Stimulated activated CD8-positive, alpha-beta memory T cell treated with anti-CD3 and anti-CD28 coated beads, Interleukin-12 subunit alpha, Interleukin-12 subunit beta, amount 100 ng/mL, for 1 hour (primary cell): ENCODE measurements at regions not wholly inside any gene's neighbourhood (a gene's known extent, or its start where the extent isn't known, plus 50 kb on each side); places are given as distances from the start of the nearest gene placed in this dataset.
A peak's percentile ranks its signal among the peaks of the same experiment; 100 is the strongest.

Experiments
- DNase-seq: peaks from one replicate; pipeline ENCODE4 v3.0.0-alpha.2; 2020; ENCODE audit warnings: low read depth

DNA sequence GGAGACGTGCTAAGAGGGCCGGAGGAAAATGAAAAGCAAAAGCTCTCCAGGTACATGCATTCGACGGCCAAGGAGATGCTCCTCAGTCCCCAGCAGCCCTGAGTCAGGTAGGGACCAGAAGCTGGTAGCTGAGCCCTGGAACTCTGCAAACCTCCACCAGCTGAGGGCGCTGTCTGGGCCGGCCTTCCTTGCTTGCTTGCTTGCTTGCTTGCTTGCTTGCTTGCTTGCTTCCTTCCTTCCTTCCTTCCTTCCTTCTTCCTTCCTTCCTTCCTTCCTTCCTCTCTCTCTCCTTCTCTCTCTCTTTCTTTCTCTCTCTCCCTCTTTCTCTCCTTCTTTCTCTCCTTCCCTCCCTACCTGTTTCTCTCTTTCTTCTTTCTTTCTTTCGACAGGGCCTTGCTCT is 94.6 kb upstream of the RASGRF1 start:
- DNase-seq: no peak

DNA sequence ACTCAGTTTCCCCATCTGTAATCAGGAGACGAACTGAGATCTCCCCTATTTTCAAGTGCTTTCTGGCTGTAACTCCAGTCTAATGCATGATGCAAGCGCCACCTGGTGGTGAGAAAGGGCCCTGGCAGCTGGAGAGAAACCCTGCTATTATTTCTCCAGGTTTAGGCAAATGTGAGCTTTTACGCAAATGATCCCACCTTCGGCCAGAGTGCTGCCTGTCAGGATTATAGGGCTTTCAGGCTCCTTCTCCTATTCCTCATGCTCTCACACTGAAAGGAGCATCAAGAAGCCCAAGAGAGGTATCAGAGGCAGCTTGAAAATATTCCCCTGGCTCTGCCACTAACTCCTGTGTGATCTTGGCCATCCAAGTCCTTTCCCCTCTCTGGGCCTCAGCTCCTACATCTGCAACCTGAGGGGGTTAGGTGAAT is 93.9 kb upstream of the RASGRF1 start:
- DNase-seq: peak; percentile 49

DNA sequence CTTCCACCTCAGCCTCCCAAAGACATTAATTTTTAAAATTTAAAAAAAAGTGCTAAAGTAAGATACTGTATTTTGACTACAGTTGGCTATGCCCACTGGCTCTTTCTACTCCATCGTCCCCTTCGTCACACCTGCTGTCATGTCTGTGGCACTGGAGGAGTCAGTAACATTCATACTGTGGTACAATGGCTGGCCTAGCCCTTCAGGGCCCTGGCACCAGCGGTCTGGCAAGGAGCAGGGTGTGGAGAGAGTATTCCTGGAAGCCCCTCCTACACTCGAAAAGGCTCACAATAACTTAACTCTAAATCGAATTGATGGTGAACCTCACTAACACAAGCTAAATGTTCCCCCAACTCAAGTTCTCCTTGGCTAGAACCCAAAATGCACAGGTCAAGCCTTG is 89.7 kb upstream of the RASGRF1 start:
- no peak for DNase-seq

DNA sequence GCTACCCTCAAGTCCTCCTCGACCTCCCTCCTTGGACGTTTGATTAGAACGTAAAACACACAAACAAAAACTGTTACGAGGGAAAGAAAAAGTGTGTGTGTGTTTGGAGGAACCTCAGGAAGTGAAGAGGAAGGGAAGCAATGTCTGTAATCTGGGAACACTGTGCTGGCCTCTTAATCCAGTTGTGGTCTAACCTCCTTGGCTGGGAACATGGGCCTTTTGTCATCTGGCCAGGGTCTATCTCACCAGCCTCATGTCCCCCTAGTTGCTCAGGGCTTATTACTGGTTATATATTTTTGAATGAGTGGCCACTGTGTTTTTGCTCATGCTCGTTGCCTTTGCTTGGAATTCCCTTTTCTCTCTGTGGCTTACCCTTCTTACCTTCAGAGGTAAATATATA is 89.0 kb upstream of the RASGRF1 start:
- DNase-seq: no peak

DNA sequence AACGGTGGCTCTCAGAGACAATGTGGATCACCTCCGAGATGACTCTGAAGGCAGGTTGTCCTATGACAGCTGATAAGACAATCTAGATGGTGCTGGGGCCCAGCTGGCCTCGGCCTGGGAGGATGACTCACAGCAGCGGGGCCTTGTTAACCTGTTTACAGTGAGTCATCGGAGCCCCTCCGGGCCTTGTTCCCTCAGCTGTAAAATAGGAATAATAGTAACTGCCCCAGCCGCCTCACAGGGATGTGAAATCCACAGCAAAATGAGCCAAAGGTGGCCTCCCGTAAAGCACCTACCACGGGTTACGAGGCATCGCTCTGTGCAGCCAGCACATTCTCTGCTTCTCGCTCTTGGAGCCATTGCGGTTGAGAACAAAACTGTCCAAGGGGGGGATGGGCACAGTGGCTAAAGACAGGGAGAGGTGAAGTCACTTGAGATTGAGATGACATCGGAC is 88.6 kb upstream of the RASGRF1 start:
- DNase-seq: no peak

DNA sequence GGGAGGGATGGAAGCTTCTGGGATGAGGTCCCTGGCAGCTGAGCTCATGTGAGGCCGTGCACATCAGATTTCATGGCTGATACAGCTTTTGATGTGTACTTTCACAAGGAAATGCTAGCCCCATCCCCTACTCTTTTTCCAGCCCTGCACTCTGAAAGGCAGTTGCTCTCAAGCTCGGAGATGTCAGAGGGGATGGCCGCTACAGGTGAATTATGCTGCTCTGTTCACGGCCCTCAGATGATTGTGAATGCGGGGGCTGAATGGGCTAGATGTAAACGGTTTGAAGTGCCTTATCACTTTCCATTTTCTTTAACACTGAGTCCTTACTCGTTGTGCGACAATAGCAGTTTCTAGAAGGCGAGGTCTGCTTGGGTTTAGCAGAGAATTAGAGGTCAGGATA is 88.0 kb upstream of the RASGRF1 start:
- DNase-seq: no peak

DNA sequence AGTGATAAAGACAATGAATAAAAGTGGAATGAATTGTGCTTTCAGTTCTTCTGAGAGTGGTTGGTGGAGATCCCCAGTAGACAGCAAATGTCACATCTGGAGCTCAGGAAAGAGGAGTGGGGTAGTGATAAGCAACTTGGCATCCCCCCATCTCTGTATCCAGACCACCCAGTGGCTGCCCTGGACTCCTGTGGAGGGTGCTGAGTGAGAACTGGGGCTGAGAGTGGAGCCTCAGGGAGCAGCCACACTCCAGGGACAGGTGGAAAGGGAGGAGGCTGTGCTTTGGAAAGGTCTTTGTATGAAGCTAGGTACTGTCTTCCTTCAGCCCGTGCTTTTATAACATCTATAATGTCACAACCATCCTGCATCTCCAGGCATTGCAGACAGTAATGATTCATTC is 85.6 kb upstream of the RASGRF1 start:
- no peak for DNase-seq

DNA sequence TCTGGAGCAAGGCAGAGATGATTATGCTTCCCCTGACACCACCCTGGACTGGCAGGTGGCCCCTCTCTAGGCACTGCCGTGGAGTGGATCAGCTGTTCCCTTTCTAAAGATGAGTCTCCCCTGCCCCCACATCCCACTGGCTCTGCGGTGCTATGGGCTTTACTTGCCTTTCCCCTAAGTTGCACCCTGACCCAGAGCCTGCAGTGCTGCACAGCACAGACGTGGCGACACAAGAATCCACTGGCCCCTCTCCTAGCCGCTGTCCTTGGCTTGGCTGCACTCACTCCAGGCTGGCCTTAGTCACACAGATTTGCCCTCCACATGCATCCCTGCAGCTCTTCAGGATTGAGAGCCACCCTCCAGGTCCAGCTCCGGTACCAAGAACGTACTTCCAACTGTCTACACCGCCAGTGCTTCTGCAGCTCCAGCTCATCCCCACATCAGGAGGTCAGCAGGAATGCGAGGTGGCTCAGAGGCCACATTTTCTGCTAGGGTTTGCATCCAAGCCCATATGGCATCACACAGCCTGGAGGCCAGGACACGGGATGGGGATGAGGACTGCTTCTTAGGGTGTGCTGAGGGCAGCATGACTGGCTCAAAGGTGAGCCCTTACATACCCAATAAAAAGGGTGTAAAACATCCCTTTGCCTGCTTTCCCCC is 82.4 kb upstream of the RASGRF1 start:
- no peak for DNase-seq

DNA sequence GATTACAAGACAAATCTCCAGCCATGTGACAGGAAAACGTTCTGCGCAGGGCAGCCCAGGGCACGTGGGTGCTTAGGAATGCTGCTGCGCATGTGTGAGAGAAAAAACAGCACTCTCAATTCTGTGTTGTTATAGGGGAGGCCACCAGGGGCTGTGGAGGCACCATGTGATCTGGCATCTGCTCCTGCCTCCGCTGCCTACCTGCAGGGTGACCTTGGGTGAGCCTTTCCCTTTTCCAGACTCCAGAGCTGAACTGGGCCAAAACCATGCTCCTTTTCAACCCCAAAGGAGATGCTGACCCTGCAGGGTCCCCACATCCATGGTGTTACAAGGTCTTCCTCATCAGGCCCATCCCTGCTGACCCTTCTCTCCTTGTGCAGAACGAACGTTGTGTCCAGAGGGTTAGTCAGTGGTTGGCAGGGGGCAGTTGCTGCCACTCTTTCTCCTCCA is 81.5 kb upstream of the RASGRF1 start:
- no peak for DNase-seq

DNA sequence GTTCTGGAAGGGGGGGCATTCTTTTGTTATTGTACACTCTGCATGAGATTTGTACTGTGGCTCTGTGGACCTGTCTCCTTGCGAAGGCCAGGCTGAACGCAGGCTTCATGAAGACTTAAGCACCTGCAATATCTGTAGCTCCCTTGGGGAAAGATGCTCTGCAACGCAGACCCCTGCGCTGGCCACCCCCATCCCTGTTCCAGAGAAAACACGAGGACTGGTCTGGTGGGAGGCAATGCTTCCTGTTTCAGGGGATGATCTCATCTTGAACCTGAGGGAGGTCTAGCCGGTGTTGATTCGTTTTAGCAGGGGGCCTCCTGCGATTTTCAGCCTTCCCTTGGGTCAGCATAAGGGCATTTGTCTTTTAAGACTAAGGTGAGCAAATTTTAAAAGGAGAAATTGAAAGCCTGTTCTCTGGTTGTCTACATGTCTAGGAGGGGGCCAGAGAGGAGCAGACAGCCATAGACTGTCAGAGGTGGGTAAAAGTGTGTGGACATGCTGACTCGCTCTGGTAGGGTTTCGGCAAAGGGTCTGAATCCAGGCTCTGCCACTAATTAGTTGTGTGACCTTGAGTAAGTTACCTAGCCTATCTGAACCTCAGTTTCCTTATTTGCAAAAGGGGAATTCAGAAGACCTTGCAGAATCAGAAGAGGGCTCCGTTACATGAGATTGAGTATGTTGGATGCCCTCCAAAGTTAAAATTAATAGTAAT is 80.9 kb upstream of the RASGRF1 start:
- DNase-seq: no peak

DNA sequence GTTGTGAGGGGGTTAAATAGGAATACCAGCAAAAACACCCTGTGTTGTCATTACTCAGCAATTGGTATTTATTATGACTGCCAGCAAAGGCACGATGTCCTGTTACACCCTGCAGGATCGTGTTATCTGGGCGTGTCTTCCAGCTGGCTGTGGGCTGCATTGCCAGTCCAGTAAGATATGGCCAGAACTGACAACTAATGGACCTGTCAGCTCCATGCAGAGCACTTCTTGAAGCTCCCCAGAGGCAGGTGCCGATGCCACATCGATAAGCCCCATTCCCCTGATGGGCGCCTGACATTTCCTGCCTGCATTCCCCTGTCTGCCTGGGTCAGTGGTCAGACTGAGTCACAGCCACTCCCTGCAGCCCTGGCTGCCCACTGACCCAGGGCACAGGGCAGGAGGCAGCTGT is 79.7 kb upstream of the RASGRF1 start:
- no peak for DNase-seq

DNA sequence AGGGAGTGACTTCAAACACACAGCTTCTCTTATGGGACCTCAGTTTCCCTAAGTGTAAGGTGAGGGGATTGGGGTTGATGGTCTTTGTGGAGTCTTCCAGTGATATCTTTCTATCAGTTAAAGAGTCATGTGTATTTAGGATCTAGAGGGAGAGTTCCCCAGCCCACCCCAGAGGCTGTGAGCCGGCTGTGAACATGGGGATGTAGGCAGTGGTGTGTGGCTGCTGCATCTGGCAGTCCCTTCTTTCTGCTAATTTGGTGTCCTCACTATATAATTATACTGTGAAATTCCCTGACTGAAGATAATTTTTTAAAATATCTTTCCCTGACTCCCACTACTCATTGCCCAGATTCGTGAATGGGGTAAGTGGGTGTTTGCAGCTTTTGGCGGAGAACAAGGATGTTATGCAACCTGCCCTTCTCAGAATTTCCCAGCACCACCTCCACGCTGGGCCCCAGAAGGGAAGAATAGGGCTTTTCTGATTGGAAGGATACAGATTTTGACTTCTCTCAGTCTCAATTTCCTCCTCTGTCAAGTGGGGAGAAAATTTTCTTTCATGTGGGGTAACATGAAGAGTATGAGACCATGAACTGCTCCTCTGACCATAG is 79.0 kb upstream of the RASGRF1 start:
- DNase-seq: no peak

DNA sequence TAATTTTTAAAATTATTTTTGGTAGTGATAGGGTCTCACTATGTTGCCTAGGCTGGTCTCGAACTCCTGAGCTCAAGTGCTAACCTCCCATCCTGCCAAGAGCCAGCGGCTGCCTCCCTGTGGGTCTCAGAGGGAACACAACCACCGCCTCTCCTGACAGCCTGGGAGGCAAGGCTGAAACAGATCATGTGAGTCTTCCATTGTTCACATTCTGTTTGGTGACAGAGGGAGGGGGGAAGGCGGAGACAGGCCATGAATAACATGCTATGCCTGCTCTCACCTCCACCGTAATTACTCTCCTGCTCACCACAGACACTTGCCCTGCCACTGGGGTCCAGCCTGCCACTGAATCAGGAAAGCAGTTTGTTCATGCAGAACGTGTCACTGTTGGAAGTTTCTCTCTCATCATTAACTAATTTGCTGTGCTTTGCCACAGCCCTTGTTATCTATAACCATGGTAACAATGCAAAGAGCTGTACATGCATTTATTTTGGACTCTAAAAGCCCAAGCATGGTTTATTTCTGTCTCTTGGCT is 78.4 kb upstream of the RASGRF1 start:
- no peak for DNase-seq

DNA sequence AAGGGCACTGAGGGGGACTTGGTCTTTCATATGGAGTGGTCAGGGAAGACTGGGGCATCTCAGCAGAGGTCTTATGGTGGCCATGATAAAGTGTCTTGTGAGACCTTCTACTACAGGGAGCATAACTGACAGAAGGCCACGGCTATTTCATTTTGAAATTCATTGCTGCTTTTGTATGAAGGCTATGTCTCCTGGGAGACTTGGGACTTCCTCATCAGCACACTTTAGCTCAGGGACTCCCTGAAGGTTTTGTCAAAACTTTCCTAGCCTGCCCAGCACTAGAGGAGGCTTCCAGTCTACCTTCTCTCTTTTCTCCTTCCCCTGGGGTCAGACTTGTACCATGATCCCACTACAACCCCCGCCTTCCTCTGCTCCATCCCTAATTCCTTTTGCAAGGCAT is 77.2 kb upstream of the RASGRF1 start:
- DNase-seq: no peak

DNA sequence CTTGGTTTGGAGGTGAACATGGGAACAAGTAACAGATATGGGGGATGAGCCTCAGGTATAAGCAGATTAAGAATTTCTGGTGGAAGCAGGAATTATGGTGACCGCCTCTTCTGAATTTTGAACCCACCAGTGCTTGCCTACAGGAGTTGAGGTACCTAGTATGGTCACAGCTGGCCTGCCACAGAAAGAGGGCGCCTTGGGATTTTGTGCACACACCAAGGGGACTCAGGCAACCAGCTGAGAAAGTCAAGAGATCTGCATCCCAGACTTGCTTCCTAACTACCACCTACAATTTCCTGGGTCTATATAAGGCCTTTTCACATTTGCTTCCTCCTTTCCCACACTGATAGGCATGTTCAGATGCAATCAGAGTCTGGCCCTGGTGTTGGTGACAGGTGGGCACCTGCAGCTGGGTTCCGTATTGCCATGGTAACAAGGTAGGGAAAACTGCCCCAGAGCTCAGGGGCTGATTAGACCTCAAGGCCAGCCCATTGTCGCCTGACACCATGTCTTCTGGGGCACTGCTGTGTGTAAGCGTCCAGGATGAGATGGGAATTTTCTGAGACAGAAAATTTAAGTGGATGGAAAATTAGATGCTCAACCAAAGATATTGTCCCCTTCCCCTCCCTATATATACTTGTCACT is 75.9 kb upstream of the RASGRF1 start:
- no peak for DNase-seq

DNA sequence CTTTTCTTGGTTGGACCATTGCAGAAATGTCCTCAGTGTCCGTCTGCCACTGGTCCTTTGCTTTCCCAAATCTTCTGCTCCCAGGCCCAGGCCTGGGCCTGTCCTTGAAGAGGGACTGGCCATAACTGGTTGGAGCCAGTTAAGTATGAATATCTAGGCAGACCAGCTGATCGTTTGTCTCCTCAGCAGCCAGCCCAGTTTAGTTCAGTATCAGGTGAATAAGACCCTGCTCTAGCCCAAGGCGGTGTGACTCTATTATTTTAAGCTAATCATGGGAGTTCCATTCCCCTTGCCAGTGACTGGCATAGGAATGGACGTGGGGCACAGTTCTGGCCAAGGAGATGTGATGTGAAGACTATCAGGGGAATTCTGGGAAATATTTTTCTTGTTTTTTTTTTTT is 73.9 kb upstream of the RASGRF1 start:
- no peak for DNase-seq

DNA sequence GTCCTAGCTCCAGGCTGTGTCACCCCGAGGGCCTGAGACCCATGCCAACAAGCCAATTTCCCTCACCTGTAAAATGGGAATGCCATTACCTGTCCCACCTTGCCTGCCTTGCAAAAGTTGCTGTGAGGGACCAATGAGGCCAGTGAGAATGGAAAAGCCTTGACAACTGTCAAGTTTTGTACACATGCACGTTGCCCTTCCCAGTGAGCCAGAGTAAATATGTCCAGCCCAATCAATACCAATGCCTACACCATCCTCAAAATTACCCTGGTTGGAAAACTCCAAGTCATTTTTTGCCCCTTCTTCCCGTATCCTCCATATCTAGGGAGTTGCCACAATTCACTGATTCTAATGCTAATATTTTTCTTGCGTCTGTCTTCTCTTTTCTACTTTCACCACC is 73.5 kb upstream of the RASGRF1 start:
- no peak for DNase-seq

DNA sequence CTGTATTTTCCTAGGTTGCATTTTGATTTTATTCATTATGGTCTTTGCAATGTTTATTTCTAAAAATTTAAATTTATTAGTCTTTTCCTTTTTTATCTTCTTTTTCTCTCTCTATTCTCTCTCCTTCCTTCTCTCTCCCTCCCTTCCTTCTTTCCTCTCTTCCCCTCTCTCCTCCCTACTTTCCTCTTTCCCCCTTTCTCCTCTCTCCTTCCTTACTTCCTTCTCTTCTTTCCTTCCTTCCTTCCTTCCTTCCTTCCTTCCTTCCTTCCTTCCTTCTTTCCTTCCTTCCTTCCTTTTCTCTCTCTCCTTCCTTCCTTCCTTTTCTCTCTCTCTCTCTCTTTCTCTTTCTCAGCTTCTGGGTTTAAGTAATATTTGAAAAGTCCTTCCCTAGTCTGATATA is 72.8 kb upstream of the RASGRF1 start:
- DNase-seq: no peak

DNA sequence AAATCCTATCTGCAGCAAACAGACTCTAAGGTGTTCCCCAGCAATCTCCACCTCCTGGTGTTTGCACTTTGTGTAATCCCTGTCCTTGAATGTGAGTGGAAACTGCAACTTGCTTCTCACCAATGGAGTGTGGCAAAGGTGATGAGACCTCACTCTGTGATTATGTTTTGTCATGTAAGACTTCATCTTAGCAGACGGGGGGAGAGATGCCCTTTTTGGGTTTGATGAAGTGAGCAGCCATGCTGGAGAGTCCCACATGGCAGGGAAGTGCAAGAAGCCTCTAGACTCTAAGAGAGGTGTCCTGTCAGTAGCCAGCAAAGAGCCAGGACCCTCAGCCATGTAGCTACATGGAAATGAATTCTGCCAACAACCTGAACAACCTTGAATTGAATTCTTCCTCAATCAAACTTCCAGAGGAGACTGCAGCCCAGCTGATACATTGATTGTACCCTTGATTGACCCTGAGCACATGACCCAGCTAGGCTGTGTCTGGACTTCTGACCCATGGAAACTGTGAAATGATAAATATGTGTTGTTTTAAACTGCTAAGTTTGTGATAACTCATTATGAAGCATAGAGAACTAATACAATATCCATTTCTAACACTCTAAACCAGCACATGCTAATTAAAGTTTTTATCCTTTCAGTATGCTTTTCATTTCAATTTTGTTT is 71.4 kb upstream of the RASGRF1 start:
- DNase-seq: no peak

DNA sequence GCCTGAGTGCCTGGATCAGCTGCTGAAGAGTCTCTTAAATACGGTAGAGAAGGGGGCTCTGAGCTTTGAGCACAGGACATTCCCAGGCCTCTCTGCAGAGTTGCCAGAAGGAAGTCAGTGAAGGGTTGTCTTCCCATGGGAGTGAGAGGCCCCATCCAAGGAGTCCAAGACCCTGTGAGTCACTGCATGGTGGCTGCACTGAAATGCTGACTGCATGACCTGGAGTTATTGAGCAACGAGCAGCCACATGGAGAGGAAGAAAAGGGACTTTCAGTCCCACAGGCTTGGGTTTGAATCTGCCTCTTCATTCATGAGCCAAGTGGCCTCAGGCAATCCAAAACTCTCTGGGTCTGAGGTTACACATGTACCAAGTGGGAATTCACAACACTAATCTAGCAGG is 69.6 kb upstream of the RASGRF1 start:
- DNase-seq: no peak

DNA sequence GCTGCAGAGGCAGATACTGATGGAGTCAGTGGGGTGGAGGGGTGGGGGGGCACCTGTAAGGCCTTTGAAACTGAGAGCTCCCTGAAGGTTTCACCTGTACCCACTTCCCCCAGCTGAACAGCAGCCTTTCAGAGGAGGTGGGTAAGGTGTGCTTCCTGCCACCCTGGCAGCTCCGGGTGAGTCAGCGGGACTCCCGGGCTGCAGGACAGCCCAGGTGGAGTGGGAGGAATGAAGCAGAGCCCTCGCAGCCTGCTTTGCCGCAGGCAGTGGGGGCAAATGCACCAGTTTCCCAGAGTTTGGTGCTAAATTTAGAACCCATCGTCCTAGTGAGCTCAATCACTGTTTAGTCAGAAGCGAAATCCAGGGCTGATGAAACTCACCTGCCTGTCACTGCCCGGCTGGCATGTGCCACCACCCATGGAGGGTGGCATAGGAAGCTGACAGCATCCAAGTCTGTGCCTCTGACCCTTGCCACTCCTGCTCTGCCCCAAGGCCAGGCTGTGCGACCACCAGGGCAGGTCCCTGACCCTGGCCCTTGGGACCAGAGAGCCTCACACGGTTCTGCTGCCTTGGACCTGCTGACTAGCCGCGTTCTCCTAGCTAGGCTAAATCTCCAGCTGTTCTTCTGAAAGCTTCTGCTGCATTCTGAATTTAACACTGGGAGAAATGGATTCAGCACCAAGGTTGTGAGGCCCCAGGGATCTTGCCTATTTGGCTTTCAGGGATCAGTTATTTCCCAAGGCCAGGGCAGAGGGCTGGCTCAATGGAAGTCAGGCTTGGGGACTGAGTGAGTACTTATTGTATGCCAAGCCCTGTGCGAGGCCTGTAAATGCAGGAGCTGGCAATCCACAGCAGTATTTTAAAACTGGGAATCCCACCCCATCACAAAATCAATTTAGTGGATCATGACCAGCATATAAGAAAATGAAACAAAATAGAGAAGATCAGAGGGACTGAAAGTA is 67.3 kb upstream of the RASGRF1 start:
- no peak for DNase-seq
